SK-MEL-5 (cell line): ENCODE measurements at regions not wholly inside any gene's neighbourhood (a gene's known extent, or its start where the extent isn't known, plus 50 kb on each side); places are given as distances from the start of the nearest gene placed in this dataset.
"Not testable (repeated sequence)": the region's sequence is repeated elsewhere in the genome, so short reads cannot be mapped to it uniquely, and the experiment has no call there.

Experiments
- DNase-seq: peaks from one replicate; pipeline ENCODE4 v3.0.0-alpha.2; 2016; ENCODE audit warnings: low read depth, low spot score
- in situ Hi-C: cut with HindIII; loops from 2 replicates; pipeline ENCODE4 v1.10.0; 2016; ENCODE audit warnings: low sequenced_read_pairs, high pct_unique_total_duplicates, low pct_unique_long_range_greater_than_20kb

DNA sequence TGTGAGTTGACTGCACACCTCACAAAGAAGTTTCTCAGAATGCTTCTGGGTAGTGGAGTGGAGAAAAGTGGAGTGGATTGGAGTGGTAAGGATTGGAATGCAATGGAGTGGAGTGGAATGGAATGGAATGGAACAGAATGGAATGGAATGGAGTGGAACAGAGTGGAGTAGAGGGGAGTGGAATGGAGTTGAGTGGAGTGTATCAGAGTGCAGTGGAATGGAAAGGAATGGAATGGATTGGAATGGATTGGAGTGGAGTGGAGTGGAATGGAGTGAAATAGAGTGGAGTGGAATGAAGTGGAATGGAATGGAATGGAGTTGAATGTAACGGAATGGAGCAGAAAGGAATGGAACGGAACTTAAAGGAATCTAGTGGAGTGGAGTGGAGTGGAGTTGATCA is 5194.2 kb upstream of the TPTE start:
- DNase-seq, in situ Hi-C loops: not testable (repeated sequence)

GRCh38 chr21:5329311-5329939 is 5192.0 kb upstream of the TPTE start:
- DNase-seq, in situ Hi-C loops: not testable (repeated sequence)

GRCh38 chr21:5357839-5358238 is 5163.5 kb upstream of the TPTE start:
- in situ Hi-C loops = not testable (repeated sequence)
- DNase-seq = peak; percentile 2
